Mucosa of descending colon (tissue), 3 donors: ENCODE measurements at regions not wholly inside any gene's neighbourhood (a gene's known extent, or its start where the extent isn't known, plus 50 kb on each side); places are given as distances from the start of the nearest gene placed in this dataset.
A peak's percentile ranks its signal among the peaks of the same experiment; 100 is the strongest.

Experiments
- ATAC-seq: fragments of 200-7000 bp; cut with Tn5 transposase; one replicate; pipeline ENCODE4 v1.9.1; 2020; ENCODE audit warnings: mild to moderate bottlenecking, moderate library complexity
- DNase-seq, 3 donors: peaks; one replicate each; pipeline ENCODE4 v3.0.0-alpha.2; 2020
- H3K36me3 ChIP-seq: fragments of 200-600 bp; one replicate; pipeline ENCODE4 v1.8.0; 2021; ENCODE audit warnings: low read depth, mild to moderate bottlenecking
- H3K4me1 ChIP-seq: fragments of 200-600 bp; one replicate; pipeline ENCODE4 v1.8.0; 2021; ENCODE audit warnings: low read depth, mild to moderate bottlenecking
- H3K4me3 ChIP-seq: fragments of 200-600 bp; one replicate; pipeline ENCODE4 v1.8.0; 2021; ENCODE audit warnings: mild to moderate bottlenecking
- H3K9me3 ChIP-seq: fragments of 200-600 bp; one replicate; pipeline ENCODE4 v1.8.0; 2021; ENCODE audit warnings: mild to moderate bottlenecking
- intact Hi-C, 2 donors: fragments of 100-400 bp; cut with DNase I in 1 of 2; cut with micrococcal nuclease in 1 of 2; formaldehyde crosslinking; loops; one replicate each; pipeline versions ENCODE4 v1.11.0 to v1.11.1; 2022; cut with DNase I, micrococcal nuclease
- TF ChIP-seq, protein P1 (sequence below): fragments of 200-600 bp; IDR thresholded peaks from one replicate; pipeline ENCODE4 v1.8.0; 2022; ENCODE audit warnings: antibody characterized with exemption, mild to moderate bottlenecking
- donor health status: DM: no; HTN: no; CAD: no; lungs with moderate emphysema.
- donor health status: DM: no; HTN: no; CAD: no.
- donor health status: DM: no; HTN: yes; CAD: no.

DNA sequence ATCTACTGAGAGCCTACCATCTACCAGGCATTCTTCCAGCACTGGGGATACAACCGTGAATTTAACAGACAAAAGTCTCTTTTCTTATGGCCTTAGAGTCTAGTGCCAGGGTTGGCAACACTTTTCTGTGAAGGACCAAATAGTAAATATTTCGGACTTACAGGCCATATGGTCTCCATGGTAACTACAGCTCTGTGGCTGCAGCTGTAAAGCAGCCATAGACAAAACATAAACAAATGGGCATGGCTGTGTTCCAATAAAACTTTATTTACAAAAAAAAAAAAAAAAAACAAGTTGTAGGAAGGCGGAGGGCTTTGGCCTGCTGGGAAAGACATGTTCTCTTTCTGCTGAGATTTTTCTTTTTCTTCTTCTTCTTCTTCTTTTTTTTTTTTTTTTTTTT is 98.7 kb downstream of the ABCC12 start:
- no peak for DNase-seq
- no peak overlapping the region for H3K4me3 ChIP-seq
- TF ChIP-seq, protein P1, sequence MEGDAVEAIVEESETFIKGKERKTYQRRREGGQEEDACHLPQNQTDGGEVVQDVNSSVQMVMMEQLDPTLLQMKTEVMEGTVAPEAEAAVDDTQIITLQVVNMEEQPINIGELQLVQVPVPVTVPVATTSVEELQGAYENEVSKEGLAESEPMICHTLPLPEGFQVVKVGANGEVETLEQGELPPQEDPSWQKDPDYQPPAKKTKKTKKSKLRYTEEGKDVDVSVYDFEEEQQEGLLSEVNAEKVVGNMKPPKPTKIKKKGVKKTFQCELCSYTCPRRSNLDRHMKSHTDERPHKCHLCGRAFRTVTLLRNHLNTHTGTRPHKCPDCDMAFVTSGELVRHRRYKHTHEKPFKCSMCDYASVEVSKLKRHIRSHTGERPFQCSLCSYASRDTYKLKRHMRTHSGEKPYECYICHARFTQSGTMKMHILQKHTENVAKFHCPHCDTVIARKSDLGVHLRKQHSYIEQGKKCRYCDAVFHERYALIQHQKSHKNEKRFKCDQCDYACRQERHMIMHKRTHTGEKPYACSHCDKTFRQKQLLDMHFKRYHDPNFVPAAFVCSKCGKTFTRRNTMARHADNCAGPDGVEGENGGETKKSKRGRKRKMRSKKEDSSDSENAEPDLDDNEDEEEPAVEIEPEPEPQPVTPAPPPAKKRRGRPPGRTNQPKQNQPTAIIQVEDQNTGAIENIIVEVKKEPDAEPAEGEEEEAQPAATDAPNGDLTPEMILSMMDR: no peak
- no peaks in the 10 kb centered on the region for H3K36me3 ChIP-seq
- H3K9me3 ChIP-seq: no peaks in the 10 kb centered on the region
- intact Hi-C loops: no loop called here
- peaks cover 5% of the 10 kb centered on the region for H3K4me1 ChIP-seq
- ATAC-seq: no peak

DNA sequence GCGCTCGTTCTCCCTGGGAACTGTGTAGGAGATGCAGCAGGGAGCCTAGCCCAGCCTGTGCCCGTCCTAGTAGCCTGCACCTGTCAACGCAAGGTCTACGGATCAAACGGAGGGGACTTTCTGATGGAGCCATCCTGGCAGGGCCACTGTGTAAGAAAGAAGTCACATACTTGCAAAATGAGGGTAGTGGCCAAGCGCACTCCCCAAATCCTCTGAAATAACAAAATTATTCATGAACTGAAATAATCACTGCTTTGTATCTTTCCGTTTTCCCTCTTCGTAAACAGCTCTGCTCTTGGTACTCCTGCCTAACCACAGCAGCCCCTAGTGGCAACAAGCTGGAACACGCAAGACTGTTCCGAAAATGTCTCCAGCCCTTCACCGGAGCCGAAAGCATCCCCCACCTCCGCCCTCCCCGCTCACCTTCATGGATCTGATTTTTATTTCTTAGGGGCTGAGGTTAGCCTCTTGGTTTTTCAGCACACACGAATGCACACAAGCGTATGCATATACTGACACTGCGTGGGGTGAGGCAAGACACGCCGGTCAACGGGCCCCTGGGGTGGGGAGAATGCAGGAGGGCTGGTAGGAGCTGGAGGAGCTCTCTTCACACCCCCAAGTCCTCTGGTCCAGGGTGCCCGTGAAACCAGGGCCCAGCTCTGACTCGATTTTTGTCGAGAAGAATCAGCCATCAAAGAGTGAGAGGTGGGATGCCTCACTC is 100.8 kb downstream of the ABCC12 start:
- Histone ChIP-seq H3K9me3 (no peaks in the 10 kb centered on the region), H3K4me1 (peaks cover 5% of the 10 kb centered on the region), H3K4me3 (no peak overlapping the region), H3K36me3 (no peaks in the 10 kb centered on the region)
- DNase-seq (peak in 2 of 3 donors; percentile 34 to 38), ATAC-seq (peak; percentile 59)
- TF ChIP-seq, protein P1: peak; percentile 39
- intact Hi-C loops: no loop called here

DNA sequence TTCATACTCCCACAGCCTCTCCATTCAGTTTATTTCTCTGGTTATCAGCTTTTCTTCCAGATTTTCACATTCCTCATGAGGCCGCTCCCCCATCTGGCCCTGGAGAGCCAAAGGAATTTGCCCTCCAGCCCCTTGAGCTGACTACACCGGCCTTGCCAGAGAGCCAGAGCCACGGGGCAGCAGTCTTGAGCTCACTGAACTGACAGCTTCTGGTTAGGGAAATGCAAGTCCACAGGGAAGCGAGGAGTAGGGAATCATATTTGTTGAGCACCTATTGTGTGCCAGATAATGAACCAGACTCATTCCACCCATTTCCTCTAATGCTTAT is 102.4 kb downstream of the ABCC12 start:
- H3K4me1 ChIP-seq: peaks cover 5% of the 10 kb centered on the region
- DNase-seq (no peak), ATAC-seq (no peak)
- H3K4me3 ChIP-seq: no peak overlapping the region
- H3K36me3 ChIP-seq: no peaks in the 10 kb centered on the region
- H3K9me3 ChIP-seq: no peaks in the 10 kb centered on the region
- intact Hi-C loops: no loop called here
- TF ChIP-seq, protein P1: no peak

DNA sequence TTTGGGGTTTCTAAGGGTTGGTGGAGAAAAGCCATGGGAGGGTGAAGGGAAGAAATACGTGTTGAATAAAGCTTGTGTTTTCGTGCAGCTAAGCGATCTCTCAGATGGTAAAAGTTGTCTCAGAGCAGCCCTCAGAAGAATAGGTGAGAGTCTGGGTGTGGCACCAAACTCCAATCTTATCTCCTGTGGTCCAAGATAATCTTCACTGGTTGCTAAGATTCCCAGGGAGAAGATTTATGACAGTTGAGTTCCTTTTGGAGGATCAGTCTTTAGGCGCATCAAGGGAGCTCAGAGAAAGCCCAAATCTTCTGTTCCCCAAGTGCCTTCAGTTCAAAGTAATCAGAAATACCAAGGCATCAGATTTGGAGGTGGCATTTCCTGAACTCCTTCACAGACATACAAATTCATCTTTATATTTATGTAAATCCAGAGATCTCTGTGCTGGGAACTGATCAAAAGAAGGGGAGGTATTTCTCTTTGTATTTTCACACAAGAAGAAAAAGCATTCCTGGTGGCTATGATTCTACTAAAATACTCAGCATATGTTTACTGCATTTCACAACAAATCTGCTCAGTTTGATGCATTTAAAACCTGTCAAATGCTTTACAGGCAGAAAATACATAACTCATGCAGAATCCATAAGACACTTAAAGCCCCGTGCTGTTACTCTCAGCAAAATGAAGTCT is 102.9 kb downstream of the ABCC12 start:
- intact Hi-C loops: no loop called here
- no peak overlapping the region for H3K4me3 ChIP-seq
- ATAC-seq: no peak
- no peak for DNase-seq
- no peaks in the 10 kb centered on the region for H3K9me3 ChIP-seq
- TF ChIP-seq, protein P1: no peak
- H3K36me3 ChIP-seq: no peaks in the 10 kb centered on the region
- H3K4me1 ChIP-seq: peaks cover 5% of the 10 kb centered on the region

DNA sequence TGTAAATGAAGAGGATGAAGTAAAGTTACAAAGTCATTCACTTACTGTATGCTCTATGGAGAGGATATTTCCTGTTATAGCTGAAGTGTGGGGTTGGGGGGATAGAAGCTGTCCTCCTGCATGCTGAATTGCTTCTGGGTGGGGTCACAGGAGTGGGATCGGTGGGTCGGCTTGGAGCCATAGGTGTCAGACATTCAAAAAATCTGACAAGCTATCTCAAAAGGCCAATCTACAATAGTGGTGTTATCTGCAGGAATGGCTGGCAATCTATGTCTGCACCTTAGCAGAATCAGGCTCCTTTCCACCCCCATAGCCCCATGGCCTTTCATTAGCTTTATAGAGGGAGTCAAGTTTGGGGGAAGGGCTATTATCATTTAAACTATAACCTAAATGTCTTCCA is 104.9 kb downstream of the ABCC12 start:
- TF ChIP-seq, protein P1: no peak
- H3K4me1 ChIP-seq: peaks cover 5% of the 10 kb centered on the region
- H3K36me3 ChIP-seq: no peaks in the 10 kb centered on the region
- DNase-seq: no peak
- H3K4me3 ChIP-seq: no peak overlapping the region
- no peaks in the 10 kb centered on the region for H3K9me3 ChIP-seq
- no peak for ATAC-seq
- intact Hi-C loops: no loop called here
